NCI-H2029 (cell line): ENCODE measurements at regions not wholly inside any gene's neighbourhood (a gene's known extent, or its start where the extent isn't known, plus 50 kb on each side); places are given as distances from the start of the nearest gene placed in this dataset.
"Not testable (repeated sequence)": the region's sequence is repeated elsewhere in the genome, so short reads cannot be mapped to it uniquely, and the experiment has no call there.

Experiments used
- DNase-seq: peaks from one replicate; lab custom pipeline; 2025; lab: John Stamatoyannopoulos, UW

GRCh38 chr5:118468085-118468484 lies 520.3 kb downstream of the DTWD2 start:
- DNase-seq = no peak

GRCh38 chr5:118467103-118467502 lies 521.2 kb downstream of the DTWD2 start:
- DNase-seq = no peak

- DNase-seq = no peak
Measured at GRCh38 chr5:118466418-118466817, 521.9 kb downstream of the DTWD2 start.

- not testable (repeated sequence) for DNase-seq
Measured at GRCh38 chr5:118462276-118462675, 526.1 kb downstream of the DTWD2 start.

GRCh38 chr5:118461436-118461835 lies 526.9 kb downstream of the DTWD2 start:
- no peak for DNase-seq

GRCh38 chr5:118459490-118459889 lies 528.9 kb downstream of the DTWD2 start:
- no peak for DNase-seq

GRCh38 chr5:118456085-118456484 lies 532.3 kb downstream of the DTWD2 start:
- DNase-seq = no peak

GRCh38 chr5:118451697-118452247 lies 536.6 kb downstream of the DTWD2 start:
- DNase-seq = no peak

GRCh38 chr5:118450554-118451332 lies 537.6 kb downstream of the DTWD2 start:
- no peak for DNase-seq

GRCh38 chr5:118447350-118447749 lies 541.0 kb downstream of the DTWD2 start:
- no peak for DNase-seq

- DNase-seq = no peak
Measured at GRCh38 chr5:118441956-118442355, 546.4 kb downstream of the DTWD2 start.

- DNase-seq = no peak
Measured at GRCh38 chr5:118441034-118441433, 547.3 kb downstream of the DTWD2 start.

GRCh38 chr5:118440496-118440895 lies 547.9 kb downstream of the DTWD2 start:
- no peak for DNase-seq

GRCh38 chr5:118439831-118440230 lies 548.5 kb downstream of the DTWD2 start:
- DNase-seq = no peak

GRCh38 chr5:118435131-118435530 lies 553.2 kb downstream of the DTWD2 start:
- DNase-seq = no peak

- no peak for DNase-seq
Measured at GRCh38 chr5:118434522-118434921, 553.8 kb downstream of the DTWD2 start.

GRCh38 chr5:118430076-118430475 lies 558.3 kb downstream of the DTWD2 start:
- DNase-seq = no peak

- no peak for DNase-seq
Measured at GRCh38 chr5:118407958-118408357, 580.4 kb downstream of the DTWD2 start.

- DNase-seq = no peak
Measured at GRCh38 chr5:118405650-118406061, 582.7 kb downstream of the DTWD2 start.

GRCh38 chr5:118397236-118397635 lies 591.1 kb downstream of the DTWD2 start:
- no peak for DNase-seq

- no peak for DNase-seq
Measured at GRCh38 chr5:118392491-118392890, 595.9 kb downstream of the DTWD2 start.

GRCh38 chr5:118382931-118383330 lies 605.4 kb downstream of the DTWD2 start:
- DNase-seq = not testable (repeated sequence)

- no peak for DNase-seq
Measured at GRCh38 chr5:118379470-118379869, 608.9 kb downstream of the DTWD2 start.

GRCh38 chr5:118378959-118379358 lies 609.4 kb downstream of the DTWD2 start:
- DNase-seq = no peak
